GM10248 (cell line): ENCODE measurements at regions not wholly inside any gene's neighbourhood (a gene's known extent, or its start where the extent isn't known, plus 50 kb on each side); places are given as distances from the start of the nearest gene placed in this dataset.

Experiments
- CTCF ChIA-PET: fragments of 300-600 bp; sonication (Branson Sonifier 250); formaldehyde crosslinking; extraction: SDS; loops from one replicate; lab custom pipeline; 2021; ENCODE audit warnings: antibody characterized with exemption; lab: Yijun Ruan, JAX
- POLR2A ChIA-PET: fragments of 350-650 bp; sonication (Branson Sonifier 250); formaldehyde crosslinking; extraction: SDS; loops from one replicate; lab custom pipeline; 2020; ENCODE audit warnings: antibody characterized with exemption; lab: Yijun Ruan, JAX
- DNase-seq: peaks from one replicate; pipeline ENCODE4 v3.0.0; 2012; ENCODE audit errors: extremely low spot score
- CTCF ChIP-seq: IDR thresholded peaks from 2 replicates; pipeline ENCODE4 v1.5.1; 2012; ENCODE audit warnings: mild to moderate bottlenecking, low read depth; ENCODE audit errors: extremely low read depth, missing control alignments, control extremely low read depth

DNA sequence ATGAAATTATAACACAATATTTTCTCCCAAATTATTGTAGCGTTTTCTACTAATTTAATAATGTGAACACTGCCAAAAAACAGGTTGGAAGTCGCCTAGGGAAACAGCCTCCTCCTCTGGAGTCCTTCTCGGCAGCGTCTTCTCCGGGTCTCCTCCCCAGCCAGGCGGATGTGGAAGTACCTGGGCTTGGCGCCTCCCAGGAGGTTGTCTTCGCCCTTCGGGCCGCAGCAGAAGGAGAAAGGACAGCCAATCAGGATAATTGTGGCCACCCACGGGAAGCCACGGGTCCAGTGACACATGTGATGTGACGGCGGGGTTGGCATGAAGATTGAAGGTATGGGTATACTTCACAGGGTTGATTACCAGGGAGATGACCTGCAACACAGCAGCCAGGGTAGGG, 491.2 kb downstream of the PYDC2 start:
- DNase-seq = no peak
- ChIA-PET CTCF (no interaction called here), POLR2A (no interaction called here)
- no peak for TF ChIP-seq CTCF

DNA sequence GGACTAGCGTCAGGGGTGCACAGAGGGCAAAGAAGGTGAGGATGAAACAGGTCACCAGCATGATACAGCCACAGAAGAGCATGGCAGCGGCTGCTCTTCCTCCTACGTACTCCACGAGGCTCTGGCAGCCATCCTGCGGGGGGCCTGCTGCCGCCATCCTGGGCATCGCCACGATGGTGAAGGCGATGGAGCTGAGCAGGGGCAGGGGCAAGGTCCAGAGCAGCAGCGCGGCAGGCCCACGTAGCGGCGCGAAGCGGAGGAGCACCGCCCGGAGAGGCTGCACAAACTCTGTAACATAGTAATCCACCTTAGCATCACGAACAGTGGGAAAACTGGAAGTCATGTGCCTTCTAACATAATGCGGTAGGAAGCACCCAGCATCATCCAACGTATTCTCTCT, 491.6 kb downstream of the PYDC2 start:
- CTCF ChIA-PET = no interaction called here

GRCh38 chr3:191958980-191959671, 498.2 kb downstream of the PYDC2 start:
- CTCF ChIA-PET = interaction anchor here (1.0 to 1.4 kb wide), 3 partner anchors 11 to 78 kb away, joined by 3 to 4 read pairs (median 3); no protein-coding TSS in a partner anchor

More for the DNA sequence above, 491.6 kb downstream of the PYDC2 start:
- TF ChIP-seq CTCF = no peak
- POLR2A ChIA-PET = no interaction called here
- no peak for DNase-seq

DNA sequence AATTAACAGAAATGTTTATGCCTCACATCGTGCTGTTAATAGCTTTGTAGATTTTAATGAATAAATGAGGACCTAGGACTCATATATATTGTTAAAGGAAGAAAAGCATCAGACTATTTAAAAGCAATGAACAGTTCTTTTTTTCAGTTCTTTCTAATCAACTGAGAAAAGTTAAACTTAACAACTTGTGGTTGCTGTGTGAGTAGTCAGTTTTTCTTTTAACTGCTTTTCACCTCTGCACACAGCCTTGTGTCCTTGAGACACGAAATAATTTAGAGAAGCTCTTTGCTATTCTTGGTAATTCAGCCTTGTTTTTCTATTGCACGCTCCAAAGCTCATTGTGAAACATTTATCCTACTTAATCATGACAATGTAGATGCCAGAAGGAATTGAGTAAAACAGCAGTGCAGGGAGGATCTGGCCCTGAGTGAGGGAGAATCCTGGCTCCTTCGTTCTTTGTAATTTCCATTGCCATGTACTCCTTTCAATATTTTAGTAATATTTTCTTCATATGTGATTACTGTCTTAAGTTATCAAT, 499.0 kb downstream of the PYDC2 start:
- no peak for DNase-seq
- TF ChIP-seq CTCF = no peak
- CTCF ChIA-PET = interaction anchor here (1.0 to 1.4 kb wide), 3 partner anchors 12 to 77 kb away, joined by 3 to 4 read pairs (median 3); no protein-coding TSS in a partner anchor
- POLR2A ChIA-PET = no interaction called here

More at GRCh38 chr3:191958980-191959671, 498.2 kb downstream of the PYDC2 start:
- TF ChIP-seq CTCF = no peak
- DNase-seq = no peak
- POLR2A ChIA-PET = no interaction called here

DNA sequence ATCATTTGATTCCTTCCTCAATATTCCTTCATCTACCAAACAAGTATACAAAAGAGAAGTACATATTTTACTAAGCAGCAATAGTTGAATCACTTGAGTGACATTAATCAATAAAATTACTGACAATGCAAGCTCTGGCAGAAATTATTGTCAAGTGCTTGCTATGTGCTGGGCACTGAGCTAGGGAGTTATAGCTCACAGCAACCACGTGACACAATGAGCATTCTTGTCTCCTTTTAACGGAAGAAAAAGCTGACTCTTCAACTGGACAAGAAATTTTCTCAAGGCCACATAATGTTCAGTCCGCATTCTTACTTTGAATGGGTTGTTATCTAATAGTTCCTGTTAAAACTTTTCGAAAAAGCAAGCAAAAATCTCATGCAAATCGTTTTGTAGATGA, 500.1 kb downstream of the PYDC2 start:
- CTCF ChIA-PET = interaction anchor here (1.4 to 1.5 kb wide), 2 partner anchors 18 to 23 kb away, joined by 3 to 7 read pairs; no protein-coding TSS in a partner anchor
- TF ChIP-seq CTCF = no peak

DNA sequence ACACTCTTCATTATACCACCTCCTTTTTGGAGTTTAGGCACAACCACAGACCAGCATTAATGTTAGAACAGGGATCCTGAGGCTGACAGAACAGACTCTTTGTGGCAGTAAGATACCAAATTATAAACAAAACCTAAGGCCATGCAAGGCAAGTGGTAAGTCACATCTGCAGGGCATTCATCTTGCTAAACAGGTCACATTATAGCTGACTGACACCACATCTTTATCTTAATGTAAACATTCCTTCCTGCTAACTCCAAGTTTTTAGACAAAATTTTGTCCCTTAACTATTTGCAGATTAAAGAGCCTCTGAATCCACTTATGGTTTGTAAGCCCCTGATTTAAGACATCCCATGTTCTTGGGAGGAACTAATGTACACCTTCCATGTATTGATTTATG, 500.6 kb downstream of the PYDC2 start:
- ChIA-PET POLR2A (no interaction called here), CTCF (interaction anchor here (1.4 to 1.5 kb wide), 2 partner anchors 17 to 24 kb away, joined by 3 to 7 read pairs; no protein-coding TSS in a partner anchor)
- TF ChIP-seq CTCF = no peak
- no peak for DNase-seq

More for the DNA sequence above, 500.1 kb downstream of the PYDC2 start:
- POLR2A ChIA-PET = no interaction called here
- no peak for DNase-seq
